ENCODE measurements at regions not wholly inside any gene's neighbourhood (a gene's known extent, or its start where the extent isn't known, plus 50 kb on each side); places are given as distances from the start of the nearest gene placed in this dataset.

DNA sequence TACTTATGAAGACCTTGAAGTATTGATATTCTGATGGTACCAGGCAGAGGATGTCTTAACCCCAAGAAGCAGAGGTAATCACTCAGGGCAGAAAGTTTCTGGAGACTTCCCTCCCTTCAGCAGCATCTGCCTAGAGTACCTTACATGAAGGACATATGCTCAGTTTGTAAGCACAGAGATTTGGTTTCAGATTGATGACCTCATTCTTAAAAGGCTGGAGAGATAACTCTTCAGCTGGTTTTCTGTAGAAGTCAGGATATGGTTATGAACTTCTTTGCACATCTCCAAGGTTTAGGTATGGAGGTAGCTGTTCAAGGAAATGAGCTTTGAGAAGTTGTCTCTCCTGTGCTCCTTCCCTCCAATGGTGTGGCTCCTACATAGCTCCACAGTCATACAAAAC lies 148.7 kb downstream of the HHIPL2 start:
- TF ChIP-seq CTCF (IDR thresholded peaks at IDR 0.05; ENCODE audit: insufficient read depth, low read depth, low read length) (no peak), EZH2 (IDR thresholded peaks at IDR 0.05; ENCODE audit: insufficient read depth, low read length) (no peak)
